CD4-positive, alpha-beta memory T cell (primary cell): ENCODE measurements at regions not wholly inside any gene's neighbourhood (a gene's known extent, or its start where the extent isn't known, plus 50 kb on each side); places are given as distances from the start of the nearest gene placed in this dataset.

Experiments
- CTCF ChIA-PET: fragments of 350-600 bp; sonication (Branson Sonifier 250); formaldehyde crosslinking; loops from one replicate; lab custom pipeline; 2021; ENCODE audit warnings: inconsistent platforms; ENCODE audit not compliant: partially characterized antibody; lab: Charles Lee
- POLR2A ChIA-PET: fragments of 350-600 bp; sonication (Branson Sonifier 250); formaldehyde crosslinking; loops from one replicate; lab custom pipeline; 2021; ENCODE audit not compliant: partially characterized antibody; lab: Charles Lee
- DNase-seq, 5 donors: peaks; one replicate each; pipeline versions ENCODE4 v3.0.0 to v3.0.0-alpha.2; 2020 to 2022; ENCODE audit warnings: mixed read lengths in 1 of 5
- H3K27ac ChIP-seq: one replicate; pipeline ENCODE4 v1.7.0; 2013; ENCODE audit warnings: low read depth, low read length
- H3K27me3 ChIP-seq: 2 replicates; pipeline ENCODE4 v1.7.0; 2013; ENCODE audit warnings: mild to moderate bottlenecking, low read length, moderate library complexity; ENCODE audit not compliant: insufficient read depth
- H3K36me3 ChIP-seq: 2 replicates; pipeline ENCODE4 v1.7.0; 2013; ENCODE audit warnings: mild to moderate bottlenecking, low read length, moderate library complexity; ENCODE audit not compliant: insufficient read depth
- H3K4me1 ChIP-seq: 2 replicates; pipeline ENCODE4 v1.7.0; 2013; ENCODE audit warnings: mild to moderate bottlenecking, low read length, moderate library complexity; ENCODE audit not compliant: insufficient read depth
- H3K4me3 ChIP-seq, 2 donors: one replicate each; pipeline ENCODE4 v1.7.0; 2013; ENCODE audit warnings: low read length in 2 of 2, mild to moderate bottlenecking in 1 of 2
- H3K9me3 ChIP-seq, 2 donors: one replicate each; pipeline ENCODE4 v1.7.0; 2013; ENCODE audit warnings: low read length in 2 of 2, control low read depth in 1 of 2; ENCODE audit not compliant: control insufficient read depth in 1 of 2
- H3K27ac Mint-ChIP-seq, 7 donors: one replicate each; pipeline ENCODE4 v1.8.0; 2020 to 2021; ENCODE audit warnings: mixed read lengths in 7 of 7, mild to moderate bottlenecking in 6 of 7, inconsistent platforms in 3 of 7, moderate library complexity in 3 of 7
- H3K27me3 Mint-ChIP-seq, 2 donors: one replicate each; pipeline ENCODE4 v1.8.0; 2020 to 2021; ENCODE audit warnings: mixed read lengths in 2 of 2
- H3K36me3 Mint-ChIP-seq, 2 donors: one replicate each; pipeline ENCODE4 v1.8.0; 2020 to 2021; ENCODE audit warnings: mixed read lengths in 2 of 2, inconsistent platforms in 1 of 2, mild to moderate bottlenecking in 1 of 2
- H3K4me1 Mint-ChIP-seq, 4 donors: one replicate each; pipeline ENCODE4 v1.8.0; 2020 to 2021; ENCODE audit warnings: mixed read lengths in 4 of 4, mild to moderate bottlenecking in 1 of 4
- H3K4me3 Mint-ChIP-seq, 8 donors: one replicate each; pipeline ENCODE4 v1.8.0; 2020 to 2021; ENCODE audit warnings: mixed read lengths in 8 of 8, mild to moderate bottlenecking in 7 of 8, moderate library complexity in 6 of 8, inconsistent platforms in 3 of 8
- H3K9me3 Mint-ChIP-seq, 8 donors: one replicate each; pipeline ENCODE4 v1.8.0; 2020 to 2021; ENCODE audit warnings: mixed read lengths in 8 of 8, mild to moderate bottlenecking in 5 of 8, inconsistent platforms in 3 of 8, moderate library complexity in 1 of 8
- intact Hi-C: fragments of 100-400 bp; cut with micrococcal nuclease; formaldehyde crosslinking; loops from one replicate; pipeline ENCODE4 v1.15.1; 2023

DNA sequence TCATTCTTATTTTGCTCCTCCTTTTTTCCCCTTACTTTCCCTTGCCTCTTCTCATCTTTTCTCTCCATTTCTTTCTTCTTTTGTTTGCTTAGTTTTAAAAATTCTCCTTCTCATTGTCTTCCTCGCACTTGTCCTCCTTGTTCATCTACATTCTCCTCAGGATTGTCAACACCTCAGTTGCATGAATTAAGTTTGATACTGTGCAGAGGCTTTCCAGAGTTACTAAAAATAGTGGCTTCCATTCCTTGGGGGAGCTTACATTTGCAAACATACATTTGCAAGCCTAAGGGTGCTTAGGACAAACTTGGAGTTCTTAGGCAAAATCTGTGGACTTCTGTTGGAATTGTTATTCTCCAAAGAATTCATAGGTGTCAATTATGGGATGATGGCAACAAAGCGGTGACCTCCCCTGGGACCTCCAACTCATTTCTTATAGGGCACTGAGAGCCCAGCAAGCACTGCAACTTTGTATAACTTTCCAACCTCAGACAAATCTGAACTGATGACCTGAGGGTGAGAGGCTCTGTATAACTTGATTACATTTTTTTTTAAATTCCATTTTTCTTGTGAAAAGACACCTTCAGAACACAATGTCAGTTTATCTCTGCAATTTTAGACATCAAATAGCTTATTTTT is 371.4 kb downstream of the TMEM38B start:
- no peak for DNase-seq
- no peaks in the 10 kb centered on the region for H3K9me3 ChIP-seq
- POLR2A ChIA-PET = no interaction called here
- Mint-ChIP-seq H3K4me1 (no peaks in the 10 kb centered on the region), H3K4me3 (no peak overlapping the region), H3K36me3 (no peaks in the 10 kb centered on the region), H3K9me3 (peaks cover 0 to 12% (median 3%) of the 10 kb centered on the region in 8 donors), H3K27me3 (no peaks in the 10 kb centered on the region), H3K27ac (no peak overlapping the region)
- intact Hi-C loops = no loop called here
- no peak overlapping the region for H3K27ac ChIP-seq
- CTCF ChIA-PET = no interaction called here
- H3K27me3 ChIP-seq = no peaks in the 10 kb centered on the region
- H3K4me1 ChIP-seq = no peaks in the 10 kb centered on the region
- no peaks in the 10 kb centered on the region for H3K36me3 ChIP-seq
- no peak overlapping the region for H3K4me3 ChIP-seq

- no peaks in the 10 kb centered on the region for H3K4me1 ChIP-seq
- Mint-ChIP-seq H3K4me3 (no peak overlapping the region), H3K27me3 (no peaks in the 10 kb centered on the region), H3K27ac (no peak overlapping the region), H3K9me3 (peaks cover 0 to 10% (median 1%) of the 10 kb centered on the region in 8 donors), H3K36me3 (no peaks in the 10 kb centered on the region), H3K4me1 (no peaks in the 10 kb centered on the region)
- intact Hi-C loops = no loop called here
- H3K27ac ChIP-seq = no peak overlapping the region
- no peak overlapping the region for H3K4me3 ChIP-seq
- H3K27me3 ChIP-seq = no peaks in the 10 kb centered on the region
- H3K36me3 ChIP-seq = no peaks in the 10 kb centered on the region
- no peak for DNase-seq
- ChIA-PET POLR2A (no interaction called here), CTCF (no interaction called here)
- H3K9me3 ChIP-seq = no peaks in the 10 kb centered on the region
Measured at GRCh38 chr9:106066940-106067524, 372.7 kb downstream of the TMEM38B start.

DNA sequence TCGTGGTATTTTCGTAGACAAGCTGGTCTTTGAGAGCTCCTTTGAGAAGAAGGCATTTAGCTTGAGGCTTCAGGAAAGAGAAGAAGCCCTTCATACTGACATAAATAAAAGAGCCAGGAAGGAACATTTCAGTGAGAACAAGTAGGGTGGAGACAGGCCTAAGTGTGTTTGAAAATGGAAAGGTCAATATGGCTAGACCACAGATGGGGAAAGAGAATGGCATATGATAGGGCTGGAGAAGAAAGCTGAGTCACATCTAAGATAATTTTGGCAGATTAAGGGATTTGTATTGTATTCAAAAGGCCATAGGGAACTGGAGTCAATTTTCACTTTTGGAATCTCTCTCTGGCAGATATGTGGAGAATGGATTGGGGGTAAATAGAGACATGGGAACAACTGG is 374.9 kb downstream of the TMEM38B start:
- intact Hi-C loops = no loop called here
- Histone ChIP-seq H3K4me3 (no peak overlapping the region), H3K4me1 (no peaks in the 10 kb centered on the region), H3K36me3 (no peaks in the 10 kb centered on the region), H3K9me3 (no peaks in the 10 kb centered on the region), H3K27ac (no peak overlapping the region), H3K27me3 (no peaks in the 10 kb centered on the region)
- ChIA-PET POLR2A (no interaction called here), CTCF (no interaction called here)
- DNase-seq = no peak
- Mint-ChIP-seq H3K4me1 (no peaks in the 10 kb centered on the region), H3K36me3 (no peaks in the 10 kb centered on the region), H3K9me3 (peaks cover 0 to 10% (median 3%) of the 10 kb centered on the region in 8 donors), H3K27me3 (no peaks in the 10 kb centered on the region), H3K27ac (no peak overlapping the region), H3K4me3 (no peak overlapping the region)

DNA sequence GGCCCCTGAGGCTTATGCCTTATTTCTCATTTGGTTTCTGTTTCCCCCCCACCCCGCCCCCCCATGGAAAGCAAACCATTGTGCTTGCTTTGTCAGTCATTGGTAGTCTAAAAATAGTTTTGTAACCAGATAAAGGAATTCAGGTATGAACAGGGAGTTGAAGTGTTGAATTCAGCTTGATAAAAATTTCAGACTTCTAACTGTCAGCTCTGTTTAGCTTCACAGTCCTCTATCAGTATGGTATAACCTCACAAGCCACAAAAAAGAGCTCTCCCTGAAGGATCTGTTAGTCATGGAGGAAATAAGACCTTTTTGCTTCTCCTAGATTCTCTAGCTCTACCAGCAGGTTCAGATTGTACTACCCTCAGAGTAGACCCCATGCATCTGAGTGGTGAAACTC is 378.1 kb downstream of the TMEM38B start:
- H3K9me3 Mint-ChIP-seq = peaks cover 0 to 13% (median 4%) of the 10 kb centered on the region in 8 donors
- POLR2A ChIA-PET = no interaction called here
- intact Hi-C loops = no loop called here
- H3K36me3 Mint-ChIP-seq = peaks cover 0 to 3% of the 10 kb centered on the region in 2 donors
- CTCF ChIA-PET = no interaction called here
- H3K4me1 Mint-ChIP-seq = no peaks in the 10 kb centered on the region
- Histone ChIP-seq H3K36me3 (no peaks in the 10 kb centered on the region), H3K27me3 (no peaks in the 10 kb centered on the region), H3K9me3 (no peaks in the 10 kb centered on the region), H3K27ac (no peak overlapping the region), H3K4me3 (no peak overlapping the region), H3K4me1 (no peaks in the 10 kb centered on the region)
- no peaks in the 10 kb centered on the region for H3K27me3 Mint-ChIP-seq
- H3K4me3 Mint-ChIP-seq = no peak overlapping the region
- DNase-seq = no peak
- H3K27ac Mint-ChIP-seq = no peak overlapping the region

GRCh38 chr9:106074006-106074405 is 379.7 kb downstream of the TMEM38B start:
- H3K27me3 ChIP-seq = no peaks in the 10 kb centered on the region
- H3K27me3 Mint-ChIP-seq = no peaks in the 10 kb centered on the region
- H3K4me1 Mint-ChIP-seq = no peaks in the 10 kb centered on the region
- H3K4me3 Mint-ChIP-seq = no peak overlapping the region
- H3K27ac Mint-ChIP-seq = no peak overlapping the region
- POLR2A ChIA-PET = no interaction called here
- H3K9me3 Mint-ChIP-seq = peaks cover 0 to 10% (median 0%) of the 10 kb centered on the region in 8 donors
- no peaks in the 10 kb centered on the region for H3K36me3 ChIP-seq
- H3K4me1 ChIP-seq = no peaks in the 10 kb centered on the region
- no peak for DNase-seq
- no peaks in the 10 kb centered on the region for H3K9me3 ChIP-seq
- no peak overlapping the region for H3K27ac ChIP-seq
- CTCF ChIA-PET = no interaction called here
- intact Hi-C loops = no loop called here
- H3K36me3 Mint-ChIP-seq = peaks cover 0 to 3% of the 10 kb centered on the region in 2 donors
- no peak overlapping the region for H3K4me3 ChIP-seq

GRCh38 chr9:106075236-106075959 is 381.1 kb downstream of the TMEM38B start:
- H3K27me3 ChIP-seq = no peaks in the 10 kb centered on the region
- no peaks in the 10 kb centered on the region for H3K4me1 ChIP-seq
- no peak overlapping the region for H3K4me3 Mint-ChIP-seq
- intact Hi-C loops = no loop called here
- DNase-seq = no peak
- no peaks in the 10 kb centered on the region for H3K36me3 ChIP-seq
- no peak overlapping the region for H3K4me3 ChIP-seq
- peaks cover 0 to 3% of the 10 kb centered on the region in 2 donors for H3K36me3 Mint-ChIP-seq
- H3K4me1 Mint-ChIP-seq = no peaks in the 10 kb centered on the region
- no peak overlapping the region for H3K27ac Mint-ChIP-seq
- ChIA-PET CTCF (no interaction called here), POLR2A (no interaction called here)
- H3K9me3 Mint-ChIP-seq = peaks cover 0 to 9% (median 2%) of the 10 kb centered on the region in 8 donors
- no peaks in the 10 kb centered on the region for H3K27me3 Mint-ChIP-seq
- no peaks in the 10 kb centered on the region for H3K9me3 ChIP-seq
- H3K27ac ChIP-seq = no peak overlapping the region

DNA sequence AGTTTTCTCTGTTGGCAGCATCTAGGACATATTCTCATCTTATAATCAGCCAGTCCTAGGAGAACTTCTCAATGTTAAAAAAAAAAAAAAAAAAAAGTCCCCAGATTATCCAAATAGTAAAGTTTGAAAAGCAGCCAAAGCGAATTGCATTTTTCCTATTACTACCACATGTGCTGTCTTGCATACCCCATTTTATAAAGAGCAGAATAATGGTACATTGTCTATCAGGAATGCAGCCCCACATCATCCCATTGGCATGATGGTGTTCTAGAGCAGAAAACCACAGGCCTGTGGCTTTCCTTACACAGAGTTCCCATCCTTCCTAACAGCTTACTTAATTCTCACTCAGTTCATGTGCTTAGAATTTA is 381.6 kb downstream of the TMEM38B start:
- Histone ChIP-seq H3K36me3 (no peaks in the 10 kb centered on the region), H3K4me3 (no peak overlapping the region), H3K27me3 (no peaks in the 10 kb centered on the region), H3K4me1 (no peaks in the 10 kb centered on the region), H3K27ac (no peak overlapping the region), H3K9me3 (no peaks in the 10 kb centered on the region)
- no peak for DNase-seq
- intact Hi-C loops = no loop called here
- no peaks in the 10 kb centered on the region for H3K4me1 Mint-ChIP-seq
- H3K36me3 Mint-ChIP-seq = peaks cover 0 to 3% of the 10 kb centered on the region in 2 donors
- ChIA-PET POLR2A (no interaction called here), CTCF (no interaction called here)
- H3K27ac Mint-ChIP-seq = no peak overlapping the region
- no peaks in the 10 kb centered on the region for H3K27me3 Mint-ChIP-seq
- H3K9me3 Mint-ChIP-seq = peaks cover 0 to 9% (median 2%) of the 10 kb centered on the region in 8 donors
- no peak overlapping the region for H3K4me3 Mint-ChIP-seq
